Endothelial cell of hepatic sinusoid (primary cell): ENCODE measurements at regions not wholly inside any gene's neighbourhood (a gene's known extent, or its start where the extent isn't known, plus 50 kb on each side); places are given as distances from the start of the nearest gene placed in this dataset.

Experiments used
- in situ Hi-C: cut with HindIII; loops from 2 replicates; pipeline ENCODE4 v1.10.0; 2017; ENCODE audit warnings: low sequenced_read_pairs

DNA sequence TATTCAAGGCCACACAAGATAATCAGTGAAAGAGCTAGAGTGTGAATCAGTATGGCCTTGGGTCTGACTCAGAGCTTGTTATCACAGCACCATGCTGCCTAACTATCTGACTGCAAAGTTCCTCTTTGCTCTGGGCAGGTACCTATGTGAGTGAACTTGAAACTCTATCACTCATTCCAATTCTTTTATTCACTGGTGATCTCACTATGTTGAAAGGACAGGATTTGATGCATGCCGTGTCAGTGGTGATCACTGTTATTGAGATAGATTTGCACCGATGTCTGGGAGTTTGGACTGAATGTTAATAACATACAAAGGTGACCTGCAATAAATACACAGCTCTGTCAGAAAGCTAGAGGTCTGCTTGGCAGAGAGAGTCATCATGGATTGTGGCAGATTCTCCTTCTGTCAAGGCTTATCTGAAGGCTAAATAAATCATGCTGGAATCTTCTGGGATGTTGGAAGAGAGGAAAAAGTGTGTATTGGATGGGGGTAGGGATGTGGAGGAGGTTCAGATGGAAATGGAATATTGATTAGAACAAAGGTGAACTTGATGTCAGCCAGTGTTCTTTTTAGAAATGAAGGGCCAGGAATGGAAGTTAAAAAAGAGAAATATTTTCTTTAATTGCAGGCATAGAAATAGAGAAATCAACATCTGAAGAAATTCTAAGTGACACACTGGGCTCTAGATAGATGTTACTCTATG is 91.8 kb upstream of the TNC start:
- in situ Hi-C loops, result no loop called here

- in situ Hi-C loops, result no loop called here
Measured at GRCh38 chr9:115210699-115211098, 92.7 kb upstream of the TNC start.

GRCh38 chr9:115211413-115212124 is 93.6 kb upstream of the TNC start:
- in situ Hi-C loops, result no loop called here

DNA sequence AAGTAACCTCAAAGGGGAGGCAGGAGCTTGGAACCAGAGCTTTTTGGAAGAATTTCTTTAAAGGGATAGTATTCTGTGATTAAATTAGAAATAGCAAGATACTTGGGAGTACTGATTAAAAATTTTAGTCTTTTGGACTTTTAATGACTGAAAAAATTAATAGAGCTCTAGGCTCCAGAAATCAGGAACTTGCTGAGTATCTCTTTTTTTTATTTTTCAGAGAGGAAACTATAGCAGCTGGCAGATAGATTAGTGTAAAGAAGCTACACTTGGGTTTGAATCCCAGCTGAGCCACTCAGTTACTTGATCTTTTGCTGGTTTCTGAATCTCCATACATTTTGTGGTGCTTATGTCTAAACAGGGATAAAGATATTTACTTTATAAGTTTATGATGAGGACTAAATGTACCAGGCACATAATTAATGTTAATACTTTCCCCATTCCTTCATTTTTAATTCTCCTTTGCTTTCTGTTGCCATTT is 94.2 kb upstream of the TNC start:
- in situ Hi-C loops, result no loop called here

DNA sequence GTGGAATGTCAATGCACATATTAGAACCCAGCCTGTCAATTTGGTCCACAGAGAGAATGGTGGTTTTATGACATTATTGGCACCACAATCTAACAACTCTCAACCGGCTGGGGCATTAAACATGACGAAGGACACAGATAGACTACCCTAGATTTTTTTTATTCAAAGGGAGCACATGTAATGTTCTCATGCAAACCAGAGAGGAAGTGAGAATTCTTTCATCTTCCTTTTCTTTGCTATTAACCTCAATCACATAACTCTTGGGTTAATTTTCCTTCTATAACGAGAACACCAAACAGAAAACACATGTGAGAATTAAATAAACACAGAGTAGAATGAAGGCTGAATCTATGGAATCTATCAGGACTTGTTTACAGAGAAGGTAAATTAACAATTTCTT is 94.9 kb upstream of the TNC start:
- in situ Hi-C loops, result no loop called here

- in situ Hi-C loops, result no loop called here
Measured at GRCh38 chr9:115213818-115214334, 95.9 kb upstream of the TNC start.

GRCh38 chr9:115216873-115217272 is 98.9 kb upstream of the TNC start:
- in situ Hi-C loops, result no loop called here

DNA sequence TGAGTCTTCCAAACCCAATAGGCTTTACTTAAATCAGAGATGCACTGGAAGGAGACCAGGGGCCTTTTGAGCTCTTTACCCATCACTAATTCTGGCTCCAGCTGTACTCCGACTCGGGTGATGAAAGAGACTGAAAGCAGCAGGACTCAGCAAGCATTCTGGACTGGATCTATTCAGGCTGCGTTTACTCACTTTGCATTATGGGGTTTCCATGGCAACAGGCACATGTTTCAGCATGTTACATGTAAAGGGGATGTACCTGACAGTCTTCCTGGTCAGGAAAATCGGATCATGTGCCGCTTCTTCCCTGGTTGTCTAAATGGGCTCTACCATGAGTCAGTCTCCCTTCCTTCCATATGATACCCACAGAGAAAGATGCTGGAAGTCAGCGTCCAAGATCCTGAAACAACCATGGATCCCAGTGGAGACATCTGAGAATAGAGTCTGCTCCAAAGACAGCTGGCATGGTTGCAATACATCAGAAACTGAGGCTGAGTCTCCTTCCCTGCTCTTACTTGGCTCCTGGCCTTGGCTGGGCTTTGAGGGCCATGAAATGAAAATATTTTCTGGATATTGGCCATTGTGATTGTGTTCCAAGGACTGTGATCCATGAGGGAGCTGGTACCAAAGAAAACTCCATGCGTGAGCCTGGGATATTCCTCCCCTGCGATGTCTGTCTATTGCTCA is 102.5 kb upstream of the TNC start:
- in situ Hi-C loops, result loop anchor here (5.0 kb wide), 1 partner anchor 57 kb away; no protein-coding TSS in a partner anchor

DNA sequence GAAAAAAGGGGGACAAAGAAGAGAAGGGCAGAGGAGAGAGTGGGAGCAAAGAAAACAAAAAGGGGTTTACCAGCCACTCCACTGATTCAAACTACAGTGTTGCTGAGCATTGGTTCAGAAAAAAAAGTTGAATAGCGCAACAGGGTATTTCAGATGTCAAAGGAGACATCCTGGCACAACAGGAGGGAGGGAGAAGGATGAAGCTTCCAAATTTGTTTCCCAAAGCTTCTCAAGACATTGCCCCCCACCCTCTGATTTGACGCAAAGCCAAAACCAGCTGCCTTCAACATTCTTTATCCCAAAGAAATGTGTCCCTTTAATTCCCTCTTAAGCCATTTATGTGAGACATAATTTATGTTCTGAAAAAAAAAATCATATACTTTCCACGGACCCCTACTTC is 105.5 kb upstream of the TNC start:
- in situ Hi-C loops, result loop anchor here (5.0 kb wide), 1 partner anchor 54 kb away; no protein-coding TSS in a partner anchor

DNA sequence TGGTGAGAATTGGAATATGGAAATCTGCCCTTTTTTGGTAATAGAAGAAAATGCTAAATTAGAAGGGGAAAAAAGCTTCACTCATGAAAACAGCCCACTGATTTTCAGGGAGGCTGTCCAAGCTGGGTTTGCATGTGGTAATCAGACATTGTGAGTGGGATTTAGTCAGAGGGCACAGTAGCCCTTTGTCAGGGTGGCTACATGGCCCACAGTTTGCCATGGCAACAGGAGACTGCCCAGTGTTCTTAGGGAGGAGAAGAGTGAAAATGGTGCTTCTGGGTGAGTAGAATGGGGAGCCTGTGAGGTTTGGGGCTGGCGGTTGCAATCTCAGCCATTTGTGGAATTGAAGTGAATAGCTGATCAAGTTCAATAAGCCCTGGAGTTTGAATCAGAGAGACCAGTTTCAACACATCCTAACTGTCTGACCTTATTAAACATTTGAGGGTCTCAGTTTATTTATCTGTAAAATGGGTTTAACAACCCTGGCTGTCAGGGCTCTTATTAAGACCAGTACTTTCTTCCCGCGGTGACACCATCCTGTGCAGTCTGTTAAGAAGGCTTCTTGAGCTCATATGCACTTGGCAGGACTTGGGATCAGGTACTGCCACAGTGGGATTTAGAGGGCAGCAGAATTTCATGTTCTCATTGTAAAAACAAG is 107.6 kb upstream of the TNC start:
- in situ Hi-C loops, result no loop called here

- in situ Hi-C loops, result no loop called here
Measured at GRCh38 chr9:115226152-115226551, 108.2 kb upstream of the TNC start.

DNA sequence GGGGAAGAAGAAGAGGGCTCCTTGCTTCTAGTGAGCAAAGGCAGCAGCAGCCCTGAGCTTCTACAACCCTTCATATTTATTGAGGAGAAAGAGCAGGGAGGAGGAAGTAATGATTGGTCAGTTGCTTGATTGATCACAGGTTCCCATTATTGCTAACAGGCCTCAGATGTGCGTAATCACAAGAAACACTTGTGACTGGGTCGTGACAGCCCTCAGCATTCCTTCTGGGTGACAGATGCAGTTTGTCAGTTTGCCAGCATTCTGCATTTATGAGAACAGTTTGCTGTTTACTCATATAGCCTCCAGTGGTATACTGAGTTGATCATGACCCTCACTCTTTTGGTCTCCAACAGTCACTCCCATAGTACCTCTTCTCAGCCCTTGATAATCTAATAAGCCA is 111.5 kb upstream of the TNC start:
- in situ Hi-C loops, result no loop called here

DNA sequence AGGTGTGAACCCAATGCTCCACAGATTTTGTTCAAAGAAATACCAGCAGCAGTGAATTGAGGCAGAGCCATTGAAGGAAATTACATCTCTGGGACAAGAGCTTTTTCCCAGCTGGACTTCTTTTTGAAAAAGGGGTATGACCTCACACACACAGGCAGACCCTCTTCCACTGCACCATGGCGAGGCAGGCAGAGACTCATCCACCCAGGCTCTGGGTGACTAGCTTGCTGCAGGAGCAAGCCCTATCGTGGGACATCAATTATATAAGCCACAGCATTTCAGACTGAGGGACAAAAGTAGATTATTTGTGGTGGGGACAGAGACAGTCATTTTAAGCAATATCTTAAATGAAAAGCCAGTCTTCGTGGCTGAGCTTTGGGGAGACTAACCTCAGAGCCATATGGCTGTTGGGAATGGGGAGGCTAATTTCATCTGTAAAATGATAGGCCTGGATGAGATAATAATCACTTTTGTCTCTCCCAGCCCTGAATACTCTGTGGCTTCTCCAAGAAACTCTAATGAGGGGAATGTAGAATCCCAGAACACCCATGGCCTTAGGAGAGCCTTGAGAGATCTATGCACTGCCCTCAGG is 113.1 kb upstream of the TNC start:
- in situ Hi-C loops, result no loop called here

DNA sequence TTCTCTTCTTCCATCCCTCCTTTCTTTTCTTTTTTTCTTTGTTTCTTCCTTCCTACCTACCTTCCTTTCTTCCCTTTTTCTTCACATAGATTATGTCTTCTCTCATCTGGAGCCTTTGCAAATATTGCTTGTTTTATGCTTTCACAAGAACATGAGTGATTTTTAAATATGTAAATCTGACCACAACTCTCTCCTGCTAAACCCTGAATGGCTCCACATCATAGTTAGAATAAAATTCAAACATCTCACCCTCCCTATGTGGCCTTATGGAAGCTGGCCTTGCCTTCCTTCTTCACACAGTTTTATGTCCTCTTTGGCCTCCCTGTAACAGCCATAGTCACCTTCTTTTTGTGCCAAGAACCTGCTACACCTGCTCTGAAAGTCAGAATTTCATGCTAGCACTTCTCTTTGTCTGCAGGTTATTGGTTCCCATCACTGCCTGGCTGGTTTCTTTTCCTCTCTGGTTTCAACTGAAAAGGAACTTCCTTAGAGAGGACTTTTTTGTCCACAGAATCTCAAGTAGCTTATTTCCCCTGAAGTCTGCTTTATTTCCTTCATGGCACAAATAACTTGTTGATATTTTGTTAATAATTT is 114.3 kb upstream of the TNC start:
- in situ Hi-C loops, result no loop called here

DNA sequence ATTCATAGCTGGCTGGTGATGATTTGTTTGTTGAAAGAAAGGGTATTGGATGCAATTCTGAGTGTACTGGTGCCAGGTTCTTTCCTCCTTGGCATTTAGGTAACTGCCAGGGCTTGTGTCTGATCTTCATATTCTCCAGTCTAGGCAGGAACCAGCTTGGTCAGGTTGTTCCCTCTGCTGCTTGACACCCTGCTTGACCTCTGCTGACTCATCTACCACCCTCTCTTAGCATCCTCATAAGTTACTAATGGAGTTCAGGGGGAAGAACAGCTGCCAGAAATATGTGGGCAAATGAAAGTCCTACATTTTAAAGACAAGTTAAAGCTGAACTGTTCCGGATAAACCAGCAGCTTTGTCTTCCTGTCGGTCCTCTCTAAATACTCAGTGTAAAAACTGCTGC is 116.1 kb upstream of the TNC start:
- in situ Hi-C loops, result no loop called here

DNA sequence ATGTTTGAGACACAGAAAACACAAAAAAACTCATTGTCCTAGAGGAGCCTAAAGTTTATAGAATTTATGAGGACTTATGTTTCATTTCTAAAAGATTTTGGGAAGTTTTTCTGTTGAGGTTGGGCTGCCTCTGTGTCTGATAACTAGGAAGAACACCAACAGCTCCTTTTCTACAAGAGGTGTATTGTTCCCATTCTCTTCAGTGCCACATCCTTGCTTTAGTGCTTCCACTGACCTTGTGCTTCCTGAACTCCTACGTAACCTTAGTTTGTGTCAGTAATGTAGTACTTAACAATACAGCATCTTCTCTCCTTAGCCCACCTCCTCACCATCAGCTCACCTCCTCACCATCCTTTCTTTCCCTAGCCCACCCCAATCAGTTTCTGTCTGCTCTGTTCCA is 117.3 kb upstream of the TNC start:
- in situ Hi-C loops, result no loop called here

DNA sequence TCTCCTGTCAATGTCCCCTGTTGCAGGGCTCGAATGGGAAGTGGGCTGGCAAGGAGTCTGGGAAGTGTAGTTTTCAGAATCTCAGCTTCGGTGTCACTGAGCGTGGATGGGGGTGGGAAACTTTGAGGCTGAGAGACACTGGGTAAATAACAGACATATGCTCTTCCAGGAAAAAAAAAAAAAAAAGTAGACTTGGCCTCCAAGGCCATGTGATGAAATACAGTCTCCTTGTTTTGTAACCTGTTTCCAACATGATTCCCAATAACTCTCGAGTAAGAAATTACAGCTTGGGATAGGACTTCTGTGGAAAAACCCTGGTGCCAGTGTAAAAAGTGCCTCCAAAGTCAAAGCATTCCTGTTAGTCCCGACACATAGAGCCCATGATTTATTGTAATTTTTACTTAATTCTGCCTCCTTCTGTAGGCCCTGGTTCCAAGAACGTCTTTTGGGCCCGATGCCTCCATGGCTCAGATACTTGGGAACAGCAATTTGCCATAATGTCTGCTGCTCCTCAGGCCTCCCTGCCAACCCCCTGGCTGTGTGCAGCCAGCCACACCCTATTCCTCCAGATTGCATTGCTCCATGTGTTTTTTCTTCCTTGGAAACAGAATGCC is 119.5 kb upstream of the TNC start:
- in situ Hi-C loops, result no loop called here

- in situ Hi-C loops, result no loop called here
Measured at GRCh38 chr9:115240676-115241075, 122.7 kb upstream of the TNC start.

DNA sequence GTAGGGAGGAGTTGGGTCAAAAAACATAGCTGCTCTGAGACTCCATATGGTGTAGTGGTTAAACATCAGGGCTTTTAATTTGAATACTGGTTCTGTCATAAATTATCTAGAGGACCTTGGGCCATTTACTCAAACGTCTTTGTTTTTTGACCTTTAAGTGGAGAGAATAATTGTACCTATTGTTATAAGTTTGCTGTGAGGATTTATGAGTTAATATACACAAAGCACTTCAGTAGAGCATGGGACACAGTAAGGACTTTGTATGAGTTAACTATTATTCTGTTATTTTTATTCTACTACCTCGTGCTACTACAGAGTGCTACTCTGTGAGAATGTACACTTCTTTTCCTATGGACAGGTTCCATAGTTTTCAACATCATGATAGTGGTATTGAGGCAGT is 123.7 kb upstream of the TNC start:
- in situ Hi-C loops, result no loop called here

DNA sequence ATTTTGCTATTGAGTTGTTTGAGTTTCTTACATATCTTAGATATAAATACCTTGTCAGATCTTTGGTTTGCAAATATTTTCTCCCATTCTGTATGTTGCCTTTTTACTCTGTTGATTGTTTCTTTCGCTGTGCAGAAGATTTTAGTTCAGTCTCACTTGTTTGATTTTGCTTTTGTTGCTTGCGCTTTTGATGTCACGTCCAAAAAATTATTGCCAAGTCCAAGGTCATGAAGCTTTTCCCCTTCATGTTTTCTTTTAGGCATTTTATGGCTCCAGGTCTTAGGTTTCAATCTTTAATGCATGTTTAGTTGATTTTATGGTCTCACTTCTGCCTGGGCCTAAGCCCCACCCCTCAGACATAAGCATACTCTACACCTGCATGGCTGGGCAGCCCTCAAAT is 131.5 kb upstream of the TNC start:
- in situ Hi-C loops, result no loop called here
